MCF 10A (cell line): ENCODE measurements at regions not wholly inside any gene's neighbourhood (a gene's known extent, or its start where the extent isn't known, plus 50 kb on each side); places are given as distances from the start of the nearest gene placed in this dataset.

Experiments used
- BruUV-seq: library from RNA; stranded (reverse); fragments of 400-500 nt; replicated peaks from 2 replicates; lab custom pipeline; 2021; lab: Mats Ljungman, UMichigan
- CTCF ChIA-PET: fragments of 300-600 bp; sonication (Branson Sonifier 250); formaldehyde crosslinking; extraction: SDS; loops from one replicate; lab custom pipeline; 2021; ENCODE audit warnings: antibody characterized with exemption, inconsistent platforms; lab: Yijun Ruan, JAX
- POLR2A ChIA-PET: fragments of 300-600, 350-650 bp; sonication (Branson Sonifier 250); formaldehyde crosslinking; extraction: SDS; loops from one replicate; lab custom pipeline; 2020; ENCODE audit warnings: antibody characterized with exemption, inconsistent platforms; lab: Yijun Ruan, JAX
- DNase-seq: peaks from one replicate; pipeline ENCODE4 v3.0.0-alpha.2; 2018; ENCODE audit not compliant: unreplicated experiment
- H3K27ac Mint-ChIP-seq: one replicate; pipeline ENCODE4 v1.8.0; 2022; ENCODE audit warnings: mild to moderate bottlenecking, low read depth, mixed read lengths; ENCODE audit not compliant: unreplicated experiment
- H3K27me3 Mint-ChIP-seq: one replicate; pipeline ENCODE4 v1.8.0; 2022; ENCODE audit warnings: mixed read lengths; ENCODE audit not compliant: insufficient read depth, unreplicated experiment
- H3K36me3 Mint-ChIP-seq: one replicate; pipeline ENCODE4 v1.8.0; 2022; ENCODE audit warnings: mild to moderate bottlenecking, moderate library complexity, mixed read lengths; ENCODE audit not compliant: insufficient read depth, unreplicated experiment
- H3K4me1 Mint-ChIP-seq: one replicate; pipeline ENCODE4 v1.8.0; 2022; ENCODE audit warnings: mixed read lengths; ENCODE audit not compliant: insufficient read depth, unreplicated experiment
- H3K4me3 Mint-ChIP-seq: one replicate; pipeline ENCODE4 v1.8.0; 2022; ENCODE audit warnings: mild to moderate bottlenecking, moderate library complexity, mixed read lengths; ENCODE audit not compliant: unreplicated experiment
- H3K9me3 Mint-ChIP-seq: one replicate; pipeline ENCODE4 v1.8.0; 2022; ENCODE audit warnings: mixed read lengths; ENCODE audit not compliant: unreplicated experiment
- intact Hi-C: fragments of 100-400 bp; cut with micrococcal nuclease; formaldehyde crosslinking; loops from 2 replicates; pipeline ENCODE4 v1.14.1; 2022
- TF ChIP-seq, protein P1 (sequence below): fragments of 200-600 bp; IDR thresholded peaks from one replicate; pipeline ENCODE4 v1.8.0; 2022; ENCODE audit warnings: antibody characterized with exemption, mild to moderate bottlenecking; ENCODE audit not compliant: unreplicated experiment

DNA sequence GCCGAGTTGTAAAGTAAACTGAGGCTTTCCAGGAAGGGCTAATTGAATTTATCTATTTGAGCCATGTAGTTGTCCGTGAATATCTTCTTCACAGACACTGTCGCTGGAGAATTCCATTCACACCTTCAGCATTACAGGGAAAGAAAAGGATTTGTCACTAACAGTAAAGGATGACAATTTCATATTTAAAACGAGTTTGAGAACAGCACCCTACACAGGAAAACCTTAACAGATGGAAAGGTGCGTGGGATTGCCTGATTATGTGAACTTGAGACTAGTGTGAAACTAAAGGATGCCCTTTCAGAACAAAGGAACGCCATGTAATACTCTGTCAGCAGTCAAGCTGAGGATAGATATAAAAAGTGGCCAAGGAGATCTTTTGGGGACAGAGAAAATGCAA, 492.5 kb upstream of the ADGRL2 start:
- BruUV-seq: no TSS peak
- ChIA-PET POLR2A (no interaction called here), CTCF (interaction anchor here (0.6 kb wide), 1 partner anchor 76 kb away, joined by 4 read pairs; no protein-coding TSS in a partner anchor)
- Mint-ChIP-seq H3K4me1 (peaks cover 18% of the 10 kb centered on the region), H3K36me3 (no peaks in the 10 kb centered on the region), H3K27ac (no peak overlapping the region), H3K9me3 (no peaks in the 10 kb centered on the region), H3K4me3 (no peak overlapping the region), H3K27me3 (no peaks in the 10 kb centered on the region)
- intact Hi-C loops: loop anchor here (10.0 kb wide), 1 partner anchor 1093 kb away; no protein-coding TSS in a partner anchor
- no peak for DNase-seq
- TF ChIP-seq, protein P1, sequence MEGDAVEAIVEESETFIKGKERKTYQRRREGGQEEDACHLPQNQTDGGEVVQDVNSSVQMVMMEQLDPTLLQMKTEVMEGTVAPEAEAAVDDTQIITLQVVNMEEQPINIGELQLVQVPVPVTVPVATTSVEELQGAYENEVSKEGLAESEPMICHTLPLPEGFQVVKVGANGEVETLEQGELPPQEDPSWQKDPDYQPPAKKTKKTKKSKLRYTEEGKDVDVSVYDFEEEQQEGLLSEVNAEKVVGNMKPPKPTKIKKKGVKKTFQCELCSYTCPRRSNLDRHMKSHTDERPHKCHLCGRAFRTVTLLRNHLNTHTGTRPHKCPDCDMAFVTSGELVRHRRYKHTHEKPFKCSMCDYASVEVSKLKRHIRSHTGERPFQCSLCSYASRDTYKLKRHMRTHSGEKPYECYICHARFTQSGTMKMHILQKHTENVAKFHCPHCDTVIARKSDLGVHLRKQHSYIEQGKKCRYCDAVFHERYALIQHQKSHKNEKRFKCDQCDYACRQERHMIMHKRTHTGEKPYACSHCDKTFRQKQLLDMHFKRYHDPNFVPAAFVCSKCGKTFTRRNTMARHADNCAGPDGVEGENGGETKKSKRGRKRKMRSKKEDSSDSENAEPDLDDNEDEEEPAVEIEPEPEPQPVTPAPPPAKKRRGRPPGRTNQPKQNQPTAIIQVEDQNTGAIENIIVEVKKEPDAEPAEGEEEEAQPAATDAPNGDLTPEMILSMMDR: no peak

DNA sequence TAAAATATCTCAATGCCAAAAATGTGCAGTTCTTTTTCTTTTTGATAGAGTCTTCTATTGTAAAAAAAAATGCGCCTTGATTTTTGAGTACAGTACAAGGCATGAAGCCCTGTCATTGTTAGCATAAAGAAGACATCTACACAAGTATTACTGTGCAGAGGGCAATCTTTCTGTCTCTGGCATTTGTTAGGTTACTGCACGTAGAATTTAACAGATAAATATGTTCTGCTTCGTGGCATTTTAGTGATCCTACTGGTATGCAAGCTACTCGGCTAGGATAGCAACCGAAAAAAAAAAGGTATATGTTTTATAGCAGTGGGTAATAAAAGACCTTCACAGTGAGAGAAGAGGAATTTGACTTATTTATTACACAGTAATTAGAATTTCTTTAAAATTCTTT, 492.9 kb upstream of the ADGRL2 start:
- no peak for DNase-seq
- Mint-ChIP-seq H3K4me1 (peaks cover 21% of the 10 kb centered on the region), H3K36me3 (no peaks in the 10 kb centered on the region), H3K4me3 (no peak overlapping the region), H3K9me3 (no peaks in the 10 kb centered on the region), H3K27ac (no peak overlapping the region), H3K27me3 (no peaks in the 10 kb centered on the region)
- CTCF ChIA-PET: interaction anchor here (0.6 kb wide), 1 partner anchor 76 kb away, joined by 4 read pairs; no protein-coding TSS in a partner anchor
- TF ChIP-seq, protein P1: no peak
- intact Hi-C loops: loop anchor here (10.0 kb wide), 1 partner anchor 1093 kb away; no protein-coding TSS in a partner anchor
- POLR2A ChIA-PET: no interaction called here
- no TSS peak for BruUV-seq

DNA sequence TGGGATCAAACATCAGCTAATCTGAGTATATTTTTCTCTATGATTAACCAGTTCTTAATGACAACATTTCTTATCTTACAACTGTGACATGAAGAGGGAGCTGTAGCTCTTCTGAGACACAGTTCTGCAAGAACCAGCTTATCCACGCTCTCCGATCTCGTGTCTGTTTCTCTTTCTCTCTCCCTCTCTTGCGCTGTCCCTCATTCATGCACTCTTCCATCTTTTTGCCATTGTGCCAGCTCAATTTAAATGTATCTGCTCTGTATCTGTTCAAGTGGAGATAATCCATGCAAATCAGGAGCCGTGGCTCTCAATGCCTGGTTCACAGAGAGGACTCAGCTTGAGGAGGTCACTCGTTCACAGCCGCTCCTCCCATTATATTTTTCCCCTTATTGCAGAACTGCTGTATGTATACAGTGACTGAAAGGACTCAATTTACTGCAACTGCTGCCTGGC, 494.7 kb upstream of the ADGRL2 start:
- ChIA-PET POLR2A (interaction anchor here (0.7 to 1.0 kb wide), 2 partner anchors 243 to 495 kb away, joined by 3 to 4 read pairs; partner anchors contain the start of gene ADGRL2), CTCF (interaction anchor here (0.6 to 1.5 kb wide), 9 partner anchors 15 to 1000 kb away, joined by 3 to 5 read pairs (median 4); no protein-coding TSS in a partner anchor)
- intact Hi-C loops: loop anchor here (10.0 kb wide), 1 partner anchor 1091 kb away; no protein-coding TSS in a partner anchor
- Mint-ChIP-seq H3K4me3 (no peak overlapping the region), H3K27me3 (no peaks in the 10 kb centered on the region), H3K9me3 (no peaks in the 10 kb centered on the region), H3K36me3 (no peaks in the 10 kb centered on the region), H3K4me1 (peaks cover 21% of the 10 kb centered on the region), H3K27ac (no peak overlapping the region)
- TF ChIP-seq, protein P1: no peak
- BruUV-seq: no TSS peak
- DNase-seq: peak; percentile 28

DNA sequence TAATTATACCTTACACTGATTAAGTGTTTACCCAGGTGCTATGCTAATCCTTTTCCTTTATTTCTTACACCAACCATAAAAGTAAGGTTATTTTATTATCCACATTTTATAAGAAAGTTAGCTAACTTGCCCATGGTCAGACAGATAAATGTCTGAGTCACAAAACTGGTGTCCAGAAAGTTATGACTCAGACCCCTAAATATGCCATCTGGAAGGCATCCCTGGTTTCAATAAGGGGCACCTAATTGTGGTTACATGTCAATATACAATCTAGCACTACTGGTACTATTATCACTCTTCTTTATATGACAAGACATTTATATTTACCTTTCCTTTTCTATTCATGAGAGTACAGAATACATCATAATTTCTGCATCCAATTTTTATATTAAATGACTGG, 496.5 kb upstream of the ADGRL2 start:
- TF ChIP-seq, protein P1: no peak
- POLR2A ChIA-PET: interaction anchor here (1.3 kb wide), 1 partner anchor 14 kb away, joined by 3 read pairs; no protein-coding TSS in a partner anchor
- Mint-ChIP-seq H3K4me1 (peaks cover 21% of the 10 kb centered on the region), H3K27me3 (no peaks in the 10 kb centered on the region), H3K9me3 (no peaks in the 10 kb centered on the region), H3K4me3 (no peak overlapping the region), H3K36me3 (no peaks in the 10 kb centered on the region), H3K27ac (no peak overlapping the region)
- BruUV-seq: no TSS peak
- peak; percentile 66 for DNase-seq
- CTCF ChIA-PET: no interaction called here
- intact Hi-C loops: loop anchor here (10.0 kb wide), 1 partner anchor 1089 kb away; no protein-coding TSS in a partner anchor
